ENCODE measurements at regions not wholly inside any gene's neighbourhood (a gene's known extent, or its start where the extent isn't known, plus 50 kb on each side); places are given as distances from the start of the nearest gene placed in this dataset.

GRCh38 chr10:77702166-77702565 is 64.6 kb upstream of the KCNMA1 start:
- ChIA-PET POLR2A (ENCODE audit: unreplicated experiment) (no interaction called here), CTCF (no interaction called here)
- H3K36me3 ChIP-seq (ENCODE audit: low read depth): no peaks in the 10 kb centered on the region
- H3K27ac ChIP-seq: no peak overlapping the region
- intact Hi-C loops (cut with micrococcal nuclease; ENCODE audit: unreplicated experiment): no loop called here
- no peaks in the 10 kb centered on the region for H4K20me1 ChIP-seq (ENCODE audit: insufficient read depth)
- DNase-seq: no peak
- no peaks in the 10 kb centered on the region for H3K4me1 ChIP-seq (replicated peaks; ENCODE audit: insufficient read depth)
- no peaks in the 10 kb centered on the region for H3K9me3 ChIP-seq (ENCODE audit: insufficient read depth, low read depth)
- H3K4me3 ChIP-seq: no peak overlapping the region
- no peak overlapping the region for H2AFZ ChIP-seq
- no peaks in the 10 kb centered on the region for H3F3A ChIP-seq (ENCODE audit: insufficient read depth, low read depth)
- no peaks in the 10 kb centered on the region for H3K27me3 ChIP-seq (ENCODE audit: insufficient read depth, low read depth)
- H3K4me2 ChIP-seq: no peak overlapping the region
- H3K9me2 ChIP-seq (ENCODE audit: insufficient read depth): no peaks in the 10 kb centered on the region
- no TSS peak for BruUV-seq (replicated peaks)
- H3K79me2 ChIP-seq (ENCODE audit: low read depth): no peaks in the 10 kb centered on the region
- TF ChIP-seq EZH2 (IDR thresholded peaks at IDR 0.05; ENCODE audit: low read depth) (no peak), CTCF (conservative IDR thresholded peaks at IDR 0.05) (no peak)

- TF ChIP-seq EZH2 (IDR thresholded peaks at IDR 0.05; ENCODE audit: low read depth) (no peak), CTCF (conservative IDR thresholded peaks at IDR 0.05) (no peak)
- Histone ChIP-seq H3K9me3 (ENCODE audit: insufficient read depth, low read depth) (no peaks in the 10 kb centered on the region), H3K4me2 (no peak overlapping the region), H3K4me3 (no peak overlapping the region), H3K9me2 (ENCODE audit: insufficient read depth) (no peaks in the 10 kb centered on the region), H4K20me1 (ENCODE audit: insufficient read depth) (no peaks in the 10 kb centered on the region), H3K27ac (no peak overlapping the region), H3K27me3 (ENCODE audit: insufficient read depth, low read depth) (no peaks in the 10 kb centered on the region), H3K36me3 (ENCODE audit: low read depth) (no peaks in the 10 kb centered on the region), H3K79me2 (ENCODE audit: low read depth) (no peaks in the 10 kb centered on the region), H3K4me1 (replicated peaks; ENCODE audit: insufficient read depth) (no peaks in the 10 kb centered on the region), H3F3A (ENCODE audit: insufficient read depth, low read depth) (no peaks in the 10 kb centered on the region), H2AFZ (no peak overlapping the region)
- ChIA-PET POLR2A (ENCODE audit: unreplicated experiment) (interaction anchor here (0.6 kb wide), 1 partner anchor 724 kb away, joined by 3 read pairs; no protein-coding TSS in a partner anchor), CTCF (no interaction called here)
- BruUV-seq (replicated peaks): no TSS peak
- no peak for DNase-seq
- intact Hi-C loops (cut with micrococcal nuclease; ENCODE audit: unreplicated experiment): no loop called here
These were observed 62.5 kb upstream of the KCNMA1 start for GRCh38 chr10:77700086-77700485.

GRCh38 chr10:77699080-77699645 is 61.6 kb upstream of the KCNMA1 start:
- Histone ChIP-seq H4K20me1 (ENCODE audit: insufficient read depth) (no peaks in the 10 kb centered on the region), H3K9me3 (ENCODE audit: insufficient read depth, low read depth) (no peaks in the 10 kb centered on the region), H3K4me1 (replicated peaks; ENCODE audit: insufficient read depth) (no peaks in the 10 kb centered on the region), H3K4me3 (no peak overlapping the region), H3K36me3 (ENCODE audit: low read depth) (no peaks in the 10 kb centered on the region), H3K27me3 (ENCODE audit: insufficient read depth, low read depth) (no peaks in the 10 kb centered on the region), H3K9me2 (ENCODE audit: insufficient read depth) (no peaks in the 10 kb centered on the region), H2AFZ (no peak overlapping the region), H3K27ac (no peak overlapping the region), H3K79me2 (ENCODE audit: low read depth) (no peaks in the 10 kb centered on the region), H3F3A (ENCODE audit: insufficient read depth, low read depth) (no peaks in the 10 kb centered on the region), H3K4me2 (no peak overlapping the region)
- no peak for DNase-seq
- TF ChIP-seq CTCF (conservative IDR thresholded peaks at IDR 0.05): no peak
- no peak for TF ChIP-seq EZH2 (IDR thresholded peaks at IDR 0.05; ENCODE audit: low read depth)
- ChIA-PET POLR2A (ENCODE audit: unreplicated experiment) (no interaction called here), CTCF (no interaction called here)
- no TSS peak for BruUV-seq (replicated peaks)
- intact Hi-C loops (cut with micrococcal nuclease; ENCODE audit: unreplicated experiment): no loop called here

All from PC-9 (cell line).